Chondrocyte (in vitro differentiated cells): ENCODE measurements at regions not wholly inside any gene's neighbourhood (a gene's known extent, or its start where the extent isn't known, plus 50 kb on each side); places are given as distances from the start of the nearest gene placed in this dataset.

Source experiments
- DNase-seq: peaks from one replicate; pipeline ENCODE4 v3.0.0; 2021; ENCODE audit warnings: mixed read lengths, low spot score
- H3K27ac Mint-ChIP-seq: one replicate; pipeline ENCODE4 v1.8.0; 2021; ENCODE audit warnings: mild to moderate bottlenecking, moderate library complexity, mixed read lengths; ENCODE audit not compliant: unreplicated experiment
- H3K27me3 Mint-ChIP-seq: 2 replicates; pipeline ENCODE4 v1.8.0; 2021; ENCODE audit warnings: low read depth, mixed read lengths
- H3K36me3 Mint-ChIP-seq: 2 replicates; pipeline ENCODE4 v1.8.0; 2021; ENCODE audit warnings: low read depth, mixed read lengths
- H3K4me1 Mint-ChIP-seq: 2 replicates; pipeline ENCODE4 v1.8.0; 2021; ENCODE audit warnings: low read depth, mild to moderate bottlenecking, mixed read lengths
- H3K4me3 Mint-ChIP-seq: one replicate; pipeline ENCODE4 v1.8.0; 2021; ENCODE audit warnings: mild to moderate bottlenecking, moderate library complexity, mixed read lengths; ENCODE audit not compliant: unreplicated experiment
- H3K9me3 Mint-ChIP-seq: 2 replicates; pipeline ENCODE4 v1.8.0; 2021; ENCODE audit warnings: low read depth, mixed read lengths
- CTCF ChIP-seq: fragments of 200-600 bp; sonication (generic); IDR thresholded peaks from 2 replicates; pipeline ENCODE4 v1.5.0; 2021; ENCODE audit warnings: antibody characterized with exemption, mild to moderate bottlenecking, moderate library complexity

- H3K4me1 Mint-ChIP-seq, result no peaks in the 10 kb centered on the region
- H3K27me3 Mint-ChIP-seq, result peaks cover 2% of the 10 kb centered on the region
- TF ChIP-seq CTCF, result no peak
- H3K27ac Mint-ChIP-seq, result no peak overlapping the region
- peaks cover 4% of the 10 kb centered on the region for H3K9me3 Mint-ChIP-seq
- no peaks in the 10 kb centered on the region for H3K36me3 Mint-ChIP-seq
- DNase-seq, result no peak
- no peak overlapping the region for H3K4me3 Mint-ChIP-seq
These were observed 128.1 kb upstream of the MIS18BP1 start for GRCh38 chr14:45381091-45381490.

- Mint-ChIP-seq H3K4me1 (no peaks in the 10 kb centered on the region), H3K27ac (no peak overlapping the region), H3K36me3 (no peaks in the 10 kb centered on the region), H3K9me3 (no peaks in the 10 kb centered on the region), H3K4me3 (no peak overlapping the region), H3K27me3 (peaks cover 2% of the 10 kb centered on the region)
- DNase-seq, result no peak
- no peak for TF ChIP-seq CTCF
These were observed 124.2 kb upstream of the MIS18BP1 start for GRCh38 chr14:45377166-45377565.

- Mint-ChIP-seq H3K27me3 (peaks cover 5% of the 10 kb centered on the region), H3K9me3 (no peaks in the 10 kb centered on the region), H3K36me3 (no peaks in the 10 kb centered on the region), H3K4me3 (no peak overlapping the region), H3K4me1 (no peaks in the 10 kb centered on the region), H3K27ac (no peak overlapping the region)
- no peak for TF ChIP-seq CTCF
- DNase-seq, result no peak
These were observed 120.9 kb upstream of the MIS18BP1 start for GRCh38 chr14:45373877-45374276.

GRCh38 chr14:45364565-45365156 is 111.7 kb upstream of the MIS18BP1 start:
- Mint-ChIP-seq H3K9me3 (no peaks in the 10 kb centered on the region), H3K36me3 (no peaks in the 10 kb centered on the region), H3K27me3 (peaks cover 14% of the 10 kb centered on the region), H3K27ac (no peak overlapping the region), H3K4me3 (no peak overlapping the region), H3K4me1 (no peaks in the 10 kb centered on the region)
- no peak for DNase-seq
- no peak for TF ChIP-seq CTCF

GRCh38 chr14:45362505-45362904 is 109.5 kb upstream of the MIS18BP1 start:
- Mint-ChIP-seq H3K9me3 (no peaks in the 10 kb centered on the region), H3K27ac (no peak overlapping the region), H3K4me3 (no peak overlapping the region), H3K27me3 (peaks cover 11% of the 10 kb centered on the region), H3K4me1 (no peaks in the 10 kb centered on the region), H3K36me3 (no peaks in the 10 kb centered on the region)
- DNase-seq, result no peak
- TF ChIP-seq CTCF, result no peak
